ENCODE measurements at regions not wholly inside any gene's neighbourhood (a gene's known extent, or its start where the extent isn't known, plus 50 kb on each side); places are given as distances from the start of the nearest gene placed in this dataset.

DNA sequence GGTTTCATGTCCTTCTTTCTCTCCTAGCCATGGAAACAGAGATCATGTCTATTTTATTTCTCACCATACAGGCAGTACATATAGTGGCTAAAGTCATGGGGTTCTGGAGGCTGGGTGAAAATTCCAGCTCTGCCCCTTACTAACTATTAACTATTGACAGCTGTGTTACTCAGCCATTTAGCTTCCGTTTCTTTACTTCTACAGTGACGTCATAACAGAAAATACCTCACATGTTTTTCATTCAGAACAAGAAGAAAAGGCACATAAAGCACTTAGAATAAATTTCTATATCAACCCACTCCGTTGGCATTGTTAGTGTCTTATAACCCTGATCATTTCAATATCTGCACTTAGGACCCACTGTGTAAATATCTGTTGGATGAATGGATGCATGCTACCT lies 1506.9 kb upstream of the TMEM132C start:
- Histone ChIP-seq H3K4me3 (no peak overlapping the region), H3K27me3 (no peaks in the 10 kb centered on the region), H3K4me1 (no peaks in the 10 kb centered on the region), H3F3A (ENCODE audit: low read depth) (no peaks in the 10 kb centered on the region), H3K4me2 (no peak overlapping the region), H3K27ac (no peak overlapping the region), H2AFZ (replicated peaks) (no peak overlapping the region), H3K9me3 (ENCODE audit: low read depth) (no peaks in the 10 kb centered on the region), H4K20me1 (ENCODE audit: low read depth) (no peaks in the 10 kb centered on the region), H3K79me2 (ENCODE audit: low read depth) (no peaks in the 10 kb centered on the region), H3K36me3 (no peaks in the 10 kb centered on the region), H3K9ac (no peak overlapping the region)
- Mint-ChIP-seq H3K36me3 (no peaks in the 10 kb centered on the region), H3K27me3 (ENCODE audit: insufficient read depth, low read depth) (peaks cover 3% of the 10 kb centered on the region), H3K27ac (no peak overlapping the region), H3K4me3 (no peak overlapping the region), H3K9me3 (peaks cover 16% of the 10 kb centered on the region), H3K4me1 (no peaks in the 10 kb centered on the region)
- TF ChIP-seq, protein P1, sequence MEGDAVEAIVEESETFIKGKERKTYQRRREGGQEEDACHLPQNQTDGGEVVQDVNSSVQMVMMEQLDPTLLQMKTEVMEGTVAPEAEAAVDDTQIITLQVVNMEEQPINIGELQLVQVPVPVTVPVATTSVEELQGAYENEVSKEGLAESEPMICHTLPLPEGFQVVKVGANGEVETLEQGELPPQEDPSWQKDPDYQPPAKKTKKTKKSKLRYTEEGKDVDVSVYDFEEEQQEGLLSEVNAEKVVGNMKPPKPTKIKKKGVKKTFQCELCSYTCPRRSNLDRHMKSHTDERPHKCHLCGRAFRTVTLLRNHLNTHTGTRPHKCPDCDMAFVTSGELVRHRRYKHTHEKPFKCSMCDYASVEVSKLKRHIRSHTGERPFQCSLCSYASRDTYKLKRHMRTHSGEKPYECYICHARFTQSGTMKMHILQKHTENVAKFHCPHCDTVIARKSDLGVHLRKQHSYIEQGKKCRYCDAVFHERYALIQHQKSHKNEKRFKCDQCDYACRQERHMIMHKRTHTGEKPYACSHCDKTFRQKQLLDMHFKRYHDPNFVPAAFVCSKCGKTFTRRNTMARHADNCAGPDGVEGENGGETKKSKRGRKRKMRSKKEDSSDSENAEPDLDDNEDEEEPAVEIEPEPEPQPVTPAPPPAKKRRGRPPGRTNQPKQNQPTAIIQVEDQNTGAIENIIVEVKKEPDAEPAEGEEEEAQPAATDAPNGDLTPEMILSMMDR (IDR thresholded peaks at IDR 0.05): no peak
- TF ChIP-seq EZH2 (IDR thresholded peaks at IDR 0.05) (no peak), EZH2phosphoT487 (IDR thresholded peaks at IDR 0.05) (no peak)
- no peak for DNase-seq (ENCODE audit: low spot score)

DNA sequence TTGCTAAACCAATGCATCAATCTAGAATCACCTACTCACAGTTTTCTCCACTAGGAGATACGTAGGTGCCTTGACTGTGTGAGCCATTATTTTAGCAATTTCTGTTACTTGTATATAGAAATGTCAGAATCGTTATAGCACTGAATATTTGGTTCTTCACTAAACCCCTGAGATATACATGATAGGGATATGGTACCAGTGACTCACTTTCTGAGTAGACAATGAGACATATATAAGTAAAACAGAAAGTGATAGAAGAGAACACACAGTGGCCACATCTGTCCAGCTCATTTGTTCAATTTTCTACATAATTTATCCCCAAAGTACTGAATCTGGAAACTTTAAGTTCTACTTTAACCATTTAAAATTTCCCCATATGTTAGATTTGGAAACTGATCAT lies 1505.5 kb upstream of the TMEM132C start:
- Histone ChIP-seq H3K27me3 (no peaks in the 10 kb centered on the region), H4K20me1 (ENCODE audit: low read depth) (no peaks in the 10 kb centered on the region), H3K9ac (no peak overlapping the region), H3F3A (ENCODE audit: low read depth) (no peaks in the 10 kb centered on the region), H3K9me3 (ENCODE audit: low read depth) (no peaks in the 10 kb centered on the region), H2AFZ (replicated peaks) (no peak overlapping the region), H3K79me2 (ENCODE audit: low read depth) (no peaks in the 10 kb centered on the region), H3K36me3 (no peaks in the 10 kb centered on the region), H3K4me1 (no peaks in the 10 kb centered on the region), H3K27ac (no peak overlapping the region), H3K4me2 (no peak overlapping the region), H3K4me3 (no peak overlapping the region)
- no peak for DNase-seq (ENCODE audit: low spot score)
- TF ChIP-seq, protein P1 (IDR thresholded peaks at IDR 0.05): no peak
- Mint-ChIP-seq H3K27me3 (ENCODE audit: insufficient read depth, low read depth) (peaks cover 3% of the 10 kb centered on the region), H3K4me3 (no peak overlapping the region), H3K4me1 (no peaks in the 10 kb centered on the region), H3K9me3 (peaks cover 16% of the 10 kb centered on the region), H3K36me3 (no peaks in the 10 kb centered on the region), H3K27ac (no peak overlapping the region)

DNA sequence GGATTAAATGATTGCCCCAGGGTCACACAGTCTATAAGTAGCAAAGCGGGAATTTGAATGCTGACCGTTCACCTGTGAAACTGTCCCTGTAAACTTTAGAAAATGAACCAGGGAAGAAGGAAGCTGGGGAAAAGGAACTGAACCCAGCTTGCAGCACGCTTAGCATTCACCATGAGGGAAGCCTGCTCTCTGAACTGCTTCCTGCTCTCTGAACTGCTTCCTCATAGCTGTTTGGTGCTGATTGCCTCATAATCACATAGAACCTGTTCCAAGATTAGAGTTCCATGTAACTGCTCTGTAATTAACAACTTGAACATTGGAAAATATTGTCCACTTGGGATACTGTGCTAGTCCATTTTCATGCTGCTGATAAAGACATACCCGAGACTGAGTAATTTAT lies 1504.8 kb upstream of the TMEM132C start:
- Mint-ChIP-seq H3K27ac (no peak overlapping the region), H3K9me3 (peaks cover 19% of the 10 kb centered on the region), H3K4me1 (no peaks in the 10 kb centered on the region), H3K27me3 (ENCODE audit: insufficient read depth, low read depth) (peaks cover 3% of the 10 kb centered on the region), H3K4me3 (no peak overlapping the region), H3K36me3 (no peaks in the 10 kb centered on the region)
- Histone ChIP-seq H3F3A (ENCODE audit: low read depth) (no peaks in the 10 kb centered on the region), H3K27me3 (no peaks in the 10 kb centered on the region), H2AFZ (replicated peaks) (no peak overlapping the region), H3K9me3 (ENCODE audit: low read depth) (no peaks in the 10 kb centered on the region), H3K4me2 (no peak overlapping the region), H3K9ac (no peak overlapping the region), H3K27ac (no peak overlapping the region), H4K20me1 (ENCODE audit: low read depth) (no peaks in the 10 kb centered on the region), H3K4me1 (no peaks in the 10 kb centered on the region), H3K79me2 (ENCODE audit: low read depth) (no peaks in the 10 kb centered on the region), H3K36me3 (no peaks in the 10 kb centered on the region), H3K4me3 (no peak overlapping the region)
- no peak for DNase-seq (ENCODE audit: low spot score)
- no peak for TF ChIP-seq EZH2phosphoT487 (IDR thresholded peaks at IDR 0.05)
- no peak for TF ChIP-seq EZH2 (IDR thresholded peaks at IDR 0.05)
- TF ChIP-seq, protein P1 (IDR thresholded peaks at IDR 0.05): no peak

DNA sequence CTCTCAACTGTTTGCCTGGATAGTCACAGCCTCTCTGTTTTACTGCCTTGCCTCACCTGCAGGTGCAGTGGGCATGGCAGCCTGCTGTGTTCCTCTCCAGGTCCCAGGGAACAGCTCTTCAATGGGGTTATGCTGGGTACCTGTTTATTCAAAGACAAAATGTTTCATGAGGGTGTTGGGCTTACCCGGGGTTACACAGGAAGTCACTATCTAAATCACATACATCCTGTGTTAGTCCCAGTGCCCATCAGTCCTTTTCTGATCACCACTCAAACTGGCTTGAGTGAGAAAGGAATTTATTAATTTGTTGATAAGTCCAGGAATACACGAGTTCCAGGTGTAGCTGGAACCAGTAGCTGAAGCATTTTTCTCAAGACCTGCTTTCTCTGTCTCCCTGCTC lies 1503.6 kb upstream of the TMEM132C start:
- Histone ChIP-seq H3F3A (ENCODE audit: low read depth) (no peaks in the 10 kb centered on the region), H3K27me3 (no peaks in the 10 kb centered on the region), H4K20me1 (ENCODE audit: low read depth) (no peaks in the 10 kb centered on the region), H3K4me3 (no peak overlapping the region), H3K4me2 (no peak overlapping the region), H3K9me3 (ENCODE audit: low read depth) (no peaks in the 10 kb centered on the region), H3K9ac (no peak overlapping the region), H3K36me3 (no peaks in the 10 kb centered on the region), H3K4me1 (no peaks in the 10 kb centered on the region), H3K79me2 (ENCODE audit: low read depth) (no peaks in the 10 kb centered on the region), H2AFZ (replicated peaks) (no peak overlapping the region), H3K27ac (no peak overlapping the region)
- DNase-seq (ENCODE audit: low spot score): no peak
- peaks cover 19% of the 10 kb centered on the region for H3K9me3 Mint-ChIP-seq
- H3K4me3 Mint-ChIP-seq: no peak overlapping the region
- H3K4me1 Mint-ChIP-seq: no peaks in the 10 kb centered on the region
- peaks cover 3% of the 10 kb centered on the region for H3K27me3 Mint-ChIP-seq (ENCODE audit: insufficient read depth, low read depth)
- no peak overlapping the region for H3K27ac Mint-ChIP-seq
- TF ChIP-seq, protein P1 (IDR thresholded peaks at IDR 0.05): no peak
- TF ChIP-seq EZH2phosphoT487 (IDR thresholded peaks at IDR 0.05) (no peak), EZH2 (IDR thresholded peaks at IDR 0.05) (no peak)
- H3K36me3 Mint-ChIP-seq: no peaks in the 10 kb centered on the region
